Stimulated activated CD4-positive, alpha-beta T cell treated with anti-CD3 and anti-CD28 coated beads, Interleukin-15, amount 100 ng/mL, for 24 hours (primary cell): ENCODE measurements at regions not wholly inside any gene's neighbourhood (a gene's known extent, or its start where the extent isn't known, plus 50 kb on each side); places are given as distances from the start of the nearest gene placed in this dataset.
"Not testable (repeated sequence)": the region's sequence is repeated elsewhere in the genome, so short reads cannot be mapped to it uniquely, and the experiment has no call there.

Source experiments
- DNase-seq: peaks from one replicate; pipeline ENCODE4 v3.0.0-alpha.2; 2020

DNA sequence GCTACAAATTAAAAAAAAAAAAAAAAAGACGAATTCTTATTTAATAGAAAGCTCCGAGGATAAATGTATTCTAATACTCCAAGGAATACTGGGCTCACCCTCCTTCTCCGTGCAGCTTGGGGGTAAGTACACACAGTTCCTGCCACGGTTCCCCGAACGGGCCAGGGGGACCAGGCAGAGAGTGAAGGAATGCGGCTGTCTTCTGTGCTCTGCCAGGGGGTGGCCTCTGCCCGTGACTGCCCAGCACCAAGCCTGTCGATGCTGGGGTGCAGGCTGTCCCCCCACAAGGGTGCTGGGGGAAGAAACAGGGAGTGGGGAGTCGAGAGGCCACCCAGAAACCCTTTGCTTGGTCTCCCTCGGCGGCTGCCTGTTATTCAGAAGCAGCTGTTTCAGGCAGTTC lies 410.1 kb upstream of the IRX1 start:
- DNase-seq = no peak

DNA sequence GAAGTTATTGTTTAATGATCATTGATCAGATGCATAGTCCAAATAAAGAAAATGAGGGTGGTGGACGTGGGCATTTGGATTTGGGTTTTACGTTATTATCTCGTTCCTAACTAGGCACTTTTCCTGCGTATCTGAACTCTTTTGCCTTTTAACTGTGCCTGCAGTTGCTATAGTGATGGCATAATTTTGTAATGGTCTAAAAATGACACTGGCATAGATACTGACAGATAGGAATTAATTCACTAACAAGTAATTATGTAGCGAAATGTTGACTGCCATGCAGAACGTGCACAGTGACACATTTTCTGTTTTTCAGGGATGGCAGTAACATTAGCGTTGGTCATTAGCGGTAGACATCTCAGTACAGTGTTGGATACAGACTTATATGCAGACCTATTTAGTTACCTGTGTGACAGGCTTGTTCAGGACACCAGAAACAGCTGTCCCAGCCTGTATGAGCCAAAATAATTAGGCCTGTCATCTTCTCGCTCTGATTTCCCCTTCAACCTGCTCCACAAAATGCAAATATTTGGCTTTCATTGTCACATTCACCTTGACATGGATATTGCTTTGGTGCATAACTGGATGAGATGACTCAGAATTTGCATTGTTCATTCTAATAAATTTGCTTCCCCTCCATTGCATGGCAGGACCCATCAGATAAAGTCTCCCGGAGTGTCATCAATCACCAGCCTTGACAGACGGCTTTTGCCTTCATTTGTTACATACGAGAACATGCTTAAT lies 413.3 kb upstream of the IRX1 start:
- DNase-seq = no peak

DNA sequence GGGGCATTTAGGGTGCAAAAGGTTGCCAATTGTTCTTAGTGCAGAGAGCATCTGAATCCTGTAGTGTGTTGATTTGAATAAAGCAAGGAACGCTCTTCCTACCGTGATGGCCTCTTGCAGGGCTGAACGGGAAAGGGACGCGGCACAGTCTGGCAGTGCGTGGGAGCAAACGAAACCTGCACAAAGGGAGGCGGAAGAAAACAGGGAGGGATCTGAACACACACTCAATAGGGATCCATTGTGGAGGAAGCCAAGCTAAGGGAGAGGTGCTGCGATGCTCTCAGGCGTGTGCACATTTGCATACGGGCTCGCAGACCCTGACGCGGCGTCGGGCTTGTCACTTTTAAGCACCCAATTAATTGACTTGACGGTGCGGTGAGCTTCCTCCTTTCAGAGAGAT lies 414.0 kb upstream of the IRX1 start:
- DNase-seq = no peak

DNA sequence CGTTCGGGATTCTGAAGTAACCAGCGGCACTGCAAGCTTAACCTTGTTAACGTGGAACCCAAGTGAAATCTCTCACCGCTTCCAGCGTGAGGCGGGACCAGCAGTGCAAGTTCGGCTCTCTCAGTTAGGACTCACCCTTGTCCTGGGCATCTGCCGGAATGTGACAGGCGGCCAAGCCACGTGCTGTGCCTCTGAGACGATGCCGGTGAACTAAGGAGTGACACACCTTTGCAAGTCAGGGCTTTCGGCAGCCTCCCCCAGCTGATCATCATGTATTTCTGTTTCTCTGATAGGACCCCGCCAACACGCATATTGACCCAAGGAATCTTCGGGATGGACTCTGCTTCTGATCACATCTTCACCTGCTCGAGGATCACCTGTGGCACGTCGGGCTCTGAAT lies 415.0 kb upstream of the IRX1 start:
- no peak for DNase-seq

DNA sequence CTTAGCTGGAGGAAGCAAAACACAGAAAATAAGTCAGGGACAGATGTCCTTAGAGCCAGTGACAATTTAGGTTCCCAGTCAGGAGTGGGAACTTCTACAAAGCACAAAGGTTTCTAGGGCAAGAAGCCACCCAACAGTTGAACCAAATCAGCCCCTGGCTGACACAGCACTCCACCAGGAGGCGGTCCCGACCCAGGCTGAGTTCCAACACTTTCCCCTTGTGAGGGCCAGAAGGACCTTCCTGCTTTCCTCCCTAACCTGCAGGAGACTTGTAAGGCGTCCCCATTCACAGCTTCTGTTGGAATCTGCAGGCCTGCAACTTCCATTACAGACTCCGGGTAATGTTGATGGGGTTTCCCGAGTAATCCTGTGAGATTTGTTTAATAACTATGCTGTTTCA lies 416.4 kb upstream of the IRX1 start:
- DNase-seq = no peak

DNA sequence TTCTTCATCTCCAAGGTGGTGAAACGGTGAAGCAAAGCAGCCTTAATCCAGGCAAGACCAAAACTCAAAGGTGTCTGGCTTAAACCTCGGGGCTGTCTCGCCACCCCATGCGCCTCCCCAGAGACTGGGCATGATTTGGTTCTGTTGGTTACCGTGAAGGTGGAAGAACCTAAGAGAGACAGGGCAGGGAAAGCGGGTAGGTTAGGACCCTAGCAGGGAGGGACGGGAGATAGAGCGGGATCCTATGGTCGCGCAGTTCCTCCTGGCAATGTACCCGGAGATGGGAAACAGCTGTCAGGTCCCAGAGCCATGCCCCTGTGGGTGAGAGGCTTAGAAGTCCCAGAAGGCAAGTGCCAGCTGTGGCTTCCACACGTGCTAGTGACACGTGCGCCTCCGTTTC lies 418.3 kb upstream of the IRX1 start:
- no peak for DNase-seq

DNA sequence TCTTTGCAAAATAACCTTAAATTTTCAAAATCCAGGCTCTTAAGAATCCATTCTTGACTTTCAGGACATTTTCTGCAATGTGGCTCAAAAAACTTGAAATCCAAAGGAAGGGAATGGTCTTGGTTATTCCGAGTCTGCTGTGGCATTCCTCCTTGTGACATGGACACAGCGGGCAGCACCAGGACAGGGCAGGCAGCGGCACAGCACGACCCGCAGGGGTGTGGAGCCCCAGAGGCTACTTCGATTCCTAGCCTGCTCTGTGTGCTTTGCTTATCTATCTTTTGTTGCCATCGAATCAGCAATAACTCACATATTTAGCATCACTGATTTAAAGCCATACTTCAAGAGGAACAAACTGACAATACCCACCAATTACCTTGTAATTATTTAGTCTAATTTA lies 420.2 kb upstream of the IRX1 start:
- DNase-seq = no peak

DNA sequence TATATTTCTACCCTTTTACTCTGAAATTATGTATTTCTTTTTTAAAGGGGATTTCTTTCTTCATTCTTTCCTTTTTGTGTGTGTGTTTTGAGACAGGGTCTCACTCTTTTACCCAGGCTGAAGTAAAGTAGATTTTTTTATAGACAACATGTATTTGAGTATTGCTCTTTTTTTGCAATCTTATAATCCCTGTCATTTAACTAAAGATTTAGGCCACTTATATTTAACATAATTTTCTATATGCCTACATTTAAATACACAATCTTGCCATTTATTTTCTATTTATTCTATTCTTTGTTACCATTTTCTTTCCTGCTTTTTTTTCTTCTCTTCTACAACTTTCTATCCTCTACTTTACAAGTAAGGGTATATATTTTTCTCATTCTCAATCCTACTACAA lies 416.0 kb upstream of the IRX2 start:
- DNase-seq = no peak

DNA sequence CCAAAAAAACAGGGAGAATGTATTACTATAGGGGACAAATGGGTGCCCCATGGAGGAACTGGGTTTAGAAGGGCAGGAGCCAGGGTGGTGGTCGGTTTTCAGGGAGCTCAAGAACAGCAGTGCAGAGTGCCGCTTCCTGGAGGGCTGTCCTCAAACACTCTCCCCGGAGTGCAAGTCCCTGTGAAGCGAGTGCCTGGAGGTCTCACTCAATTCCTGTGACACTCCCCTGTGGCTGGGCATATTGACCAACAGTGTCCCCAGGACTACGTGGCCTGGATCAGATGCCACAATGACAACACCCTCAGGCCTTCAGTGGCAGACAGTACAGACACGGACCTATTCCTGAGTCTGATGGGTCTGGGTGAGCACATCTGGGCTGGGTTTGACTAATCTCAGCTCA lies 412.1 kb upstream of the IRX2 start:
- DNase-seq = no peak

DNA sequence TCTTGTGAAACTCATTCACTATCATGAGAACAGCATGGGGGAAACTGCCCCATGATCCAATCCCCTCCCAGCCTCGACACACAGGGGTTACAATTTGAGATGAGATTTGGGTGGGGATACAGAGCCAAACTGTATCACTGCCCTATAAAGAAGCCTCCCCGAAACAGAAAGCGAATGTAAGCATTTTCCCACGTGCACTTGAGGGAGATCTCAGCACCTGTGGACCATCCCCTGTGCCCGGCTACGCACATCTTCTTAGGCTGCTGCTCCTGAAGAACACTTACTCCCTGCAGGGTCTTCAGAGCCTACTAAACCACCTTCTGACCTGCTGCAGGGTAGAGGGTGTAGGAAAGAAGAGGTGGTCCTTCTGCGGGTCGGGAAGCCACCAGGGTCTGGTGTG lies 410.2 kb upstream of the IRX2 start:
- DNase-seq = no peak

DNA sequence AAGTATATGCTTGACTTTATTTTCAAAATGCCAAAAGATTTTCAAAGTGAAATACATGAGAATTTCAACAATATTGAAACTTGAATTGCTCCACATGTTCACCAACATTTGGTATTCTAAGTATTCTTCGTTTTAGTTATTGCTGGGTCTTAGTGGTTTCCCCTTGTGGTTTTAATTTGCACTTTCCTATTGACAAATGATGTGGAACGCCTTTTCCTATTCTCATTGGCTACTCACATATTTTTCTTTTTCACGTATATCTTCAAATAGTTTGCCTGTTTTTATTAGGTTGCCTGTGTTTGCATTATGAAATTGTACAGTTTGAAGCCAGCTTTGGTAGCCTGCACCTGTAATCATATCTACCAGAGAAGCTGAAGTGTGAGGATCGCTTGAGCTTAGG lies 405.7 kb upstream of the IRX2 start:
- no peak for DNase-seq

DNA sequence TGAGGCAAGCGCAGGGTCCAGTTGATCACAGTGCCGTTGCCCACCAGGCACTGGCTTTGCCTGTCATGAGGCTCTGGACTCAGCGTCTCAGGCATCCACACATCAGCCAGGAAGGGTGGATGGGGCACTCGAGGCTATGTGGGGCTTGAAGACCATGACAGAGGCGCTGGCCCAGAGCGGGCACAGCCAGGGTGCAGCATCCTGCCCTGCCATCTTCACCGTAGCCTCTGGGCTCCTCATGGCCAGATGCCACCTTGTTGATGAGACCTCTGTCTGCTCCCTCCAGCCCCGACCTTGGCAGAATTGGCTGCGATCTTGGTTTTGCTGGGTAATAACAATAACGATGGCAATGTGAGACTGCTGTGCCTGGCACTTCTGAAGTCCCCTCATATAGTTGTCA lies 404.2 kb upstream of the IRX2 start:
- no peak for DNase-seq

DNA sequence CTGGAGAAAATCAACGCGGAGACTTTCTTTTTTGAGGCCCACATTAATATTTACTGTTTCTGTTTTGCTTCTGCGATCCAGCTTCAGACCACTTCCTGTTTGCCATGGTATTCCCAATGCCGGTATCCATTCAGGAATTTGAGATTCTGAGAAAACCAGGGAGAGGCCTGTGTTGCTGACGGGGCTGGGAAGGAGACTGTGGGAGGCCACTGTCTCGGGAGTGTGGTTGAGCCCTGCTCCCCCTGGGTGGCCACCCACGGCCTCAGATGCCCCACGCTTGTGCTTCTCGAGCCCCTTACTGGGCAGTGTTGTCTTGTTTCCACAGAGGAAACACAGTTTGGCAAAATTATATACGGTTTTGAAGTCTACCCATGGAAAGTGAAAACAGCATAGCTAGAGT lies 403.6 kb upstream of the IRX2 start:
- DNase-seq = no peak

DNA sequence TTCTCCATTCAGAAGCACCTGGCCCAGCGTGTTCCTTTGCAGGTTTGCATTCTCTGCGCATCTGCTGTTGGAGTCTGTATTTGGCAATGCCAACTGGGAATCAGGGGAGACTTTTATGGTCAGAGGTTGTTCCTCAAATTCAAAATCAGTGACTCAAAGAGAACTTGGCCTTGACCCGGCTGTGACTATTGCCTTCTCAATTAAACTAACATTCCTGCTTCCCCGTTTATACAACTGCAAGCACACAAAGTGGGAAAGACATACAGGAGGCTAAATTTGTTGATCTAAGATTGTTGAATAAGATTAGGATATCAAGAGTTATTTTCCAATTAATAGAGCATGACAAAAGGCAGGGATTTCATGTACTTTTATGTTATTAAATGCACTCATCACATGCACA lies 402.4 kb upstream of the IRX2 start:
- no peak for DNase-seq

DNA sequence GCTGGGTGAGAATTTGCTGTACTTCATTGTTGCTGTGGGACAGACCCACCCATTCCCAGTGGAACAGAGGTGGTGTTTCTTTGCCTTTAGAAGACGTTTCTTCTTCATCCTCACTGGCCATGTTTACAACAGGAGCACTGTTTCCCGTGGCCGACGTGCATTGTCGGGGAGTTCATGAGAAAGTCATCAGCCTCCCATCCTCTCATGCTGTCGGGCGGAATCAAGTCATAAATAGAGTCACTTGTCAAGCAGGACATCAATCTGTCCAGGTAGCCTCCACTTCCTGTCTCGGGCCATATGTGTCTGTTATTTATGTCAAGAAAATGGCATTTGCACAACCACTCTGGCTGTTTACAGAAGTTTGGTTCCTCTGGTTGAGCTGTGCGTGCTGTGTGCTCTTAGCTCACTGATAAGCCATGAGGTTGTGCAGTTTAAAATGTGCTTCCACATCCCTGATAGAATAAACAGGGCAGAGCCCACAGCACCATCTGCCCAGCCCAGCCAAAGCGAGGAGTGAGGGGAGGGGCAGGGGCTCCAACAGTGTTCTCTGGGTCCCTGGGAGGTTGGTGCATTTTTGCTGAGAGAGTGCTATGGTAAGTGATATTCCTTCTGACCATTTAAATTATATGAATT lies 401.9 kb upstream of the IRX2 start:
- no peak for DNase-seq

DNA sequence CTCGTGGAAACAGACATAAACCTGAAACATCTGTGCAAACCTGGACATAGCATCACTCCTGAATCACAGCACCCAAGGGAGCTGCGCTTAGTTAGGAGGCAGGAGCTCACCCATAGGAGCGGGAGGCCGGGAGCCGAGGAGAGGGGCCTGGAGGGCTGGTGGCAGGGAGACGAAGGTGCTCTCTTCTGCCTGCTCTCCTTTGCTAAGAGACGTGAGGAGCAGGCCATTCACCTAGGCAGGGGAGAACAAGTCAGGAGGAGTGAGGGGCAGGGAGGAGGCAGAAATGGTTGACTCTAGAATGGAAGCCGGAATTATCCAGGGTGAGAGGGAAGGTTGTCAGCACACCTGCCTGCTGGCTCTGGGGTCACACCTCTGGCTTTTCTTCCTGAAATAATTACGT lies 398.4 kb upstream of the IRX2 start:
- DNase-seq = no peak

DNA sequence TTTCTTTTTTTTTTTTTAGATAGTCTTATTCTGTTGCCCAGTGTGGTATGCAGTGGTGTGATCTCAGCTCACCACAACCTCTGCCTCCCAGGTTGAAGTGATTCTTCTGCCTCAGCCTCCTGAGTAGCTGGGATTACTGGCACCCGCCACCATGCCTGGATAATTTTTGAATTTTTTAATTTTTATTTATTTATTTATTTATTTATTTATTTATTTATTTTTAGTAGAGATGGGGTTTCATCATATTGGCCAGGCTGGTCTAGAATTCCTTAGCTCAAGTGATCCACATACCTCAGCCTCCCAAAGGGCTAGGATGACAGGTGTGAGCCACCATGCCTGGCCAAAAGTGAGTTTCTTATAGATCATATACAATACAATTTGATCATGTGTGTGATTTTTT lies 395.9 kb upstream of the IRX2 start:
- not testable (repeated sequence) for DNase-seq

DNA sequence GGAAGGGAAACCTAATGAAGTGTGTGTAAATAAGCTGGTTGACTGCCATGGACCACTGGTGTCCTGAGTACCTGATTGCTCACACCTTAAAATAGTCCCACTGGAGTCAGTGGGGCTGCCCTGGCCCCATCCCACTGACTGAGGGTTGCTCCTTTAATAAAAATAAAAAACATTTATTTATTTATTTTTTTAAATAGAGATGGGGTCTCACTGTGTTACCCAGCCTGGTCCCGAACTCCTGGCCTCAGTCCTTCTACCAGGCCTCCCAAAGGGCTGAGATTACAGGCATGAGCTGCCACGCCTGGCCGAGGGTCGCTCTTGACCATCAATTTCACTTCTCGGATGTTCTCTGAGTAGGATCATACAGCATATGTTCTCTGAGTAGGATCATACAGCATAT lies 394.2 kb upstream of the IRX2 start:
- DNase-seq = no peak

DNA sequence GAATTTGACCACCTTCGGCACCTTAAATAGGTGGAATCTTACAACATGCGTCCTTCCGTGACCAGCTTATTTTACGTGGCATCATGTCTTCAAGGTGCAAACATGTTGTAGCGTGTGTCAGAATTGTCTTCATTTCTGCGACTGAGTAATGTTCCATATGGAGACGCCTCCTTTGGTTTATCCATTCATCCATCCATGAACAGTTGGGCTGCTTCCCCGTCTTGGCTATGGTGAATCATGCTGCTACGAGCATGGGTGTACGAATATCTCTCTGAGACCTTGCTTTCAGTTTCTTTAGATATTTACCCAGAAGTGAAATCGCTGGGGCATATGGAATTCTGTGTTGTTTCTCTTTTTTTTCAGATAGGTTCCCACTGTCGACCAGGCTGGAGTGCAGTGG lies 391.9 kb upstream of the IRX2 start:
- DNase-seq = no peak

DNA sequence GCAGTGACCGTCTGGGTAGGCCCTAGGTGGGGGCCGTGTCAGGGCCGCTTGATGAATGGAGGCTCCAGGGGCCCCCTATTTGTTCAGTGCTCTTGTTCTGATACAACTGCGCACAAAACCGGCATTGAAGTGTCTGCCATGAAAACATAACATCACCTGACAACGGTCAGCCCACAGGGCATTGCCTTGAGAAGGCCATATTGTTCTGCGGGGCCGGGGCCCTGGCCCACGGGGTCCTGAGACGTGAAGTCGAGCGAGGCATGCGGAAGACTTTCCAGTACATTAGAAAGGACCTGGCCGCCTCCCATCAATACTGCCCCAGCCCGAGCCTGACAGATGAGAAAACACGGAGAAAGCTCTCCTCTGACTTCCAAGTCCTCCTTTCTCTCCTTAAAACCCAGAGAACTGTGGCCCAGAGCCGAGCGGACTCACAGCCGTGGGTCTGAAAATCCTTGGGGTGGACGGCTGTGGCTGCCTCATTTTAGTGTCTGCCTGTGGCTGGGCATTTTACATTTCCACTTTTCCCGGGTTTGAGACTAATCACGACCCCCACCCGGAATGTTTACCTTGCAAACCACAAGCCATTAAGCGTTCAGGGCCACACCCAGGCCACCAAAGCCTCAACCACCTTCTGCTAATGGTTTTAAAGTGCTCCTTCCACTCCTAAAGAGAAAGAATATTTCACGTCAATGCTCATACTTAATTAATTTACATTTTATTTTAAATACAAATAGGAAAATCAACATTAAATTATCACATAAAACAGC lies 391.0 kb upstream of the IRX2 start:
- DNase-seq = no peak

DNA sequence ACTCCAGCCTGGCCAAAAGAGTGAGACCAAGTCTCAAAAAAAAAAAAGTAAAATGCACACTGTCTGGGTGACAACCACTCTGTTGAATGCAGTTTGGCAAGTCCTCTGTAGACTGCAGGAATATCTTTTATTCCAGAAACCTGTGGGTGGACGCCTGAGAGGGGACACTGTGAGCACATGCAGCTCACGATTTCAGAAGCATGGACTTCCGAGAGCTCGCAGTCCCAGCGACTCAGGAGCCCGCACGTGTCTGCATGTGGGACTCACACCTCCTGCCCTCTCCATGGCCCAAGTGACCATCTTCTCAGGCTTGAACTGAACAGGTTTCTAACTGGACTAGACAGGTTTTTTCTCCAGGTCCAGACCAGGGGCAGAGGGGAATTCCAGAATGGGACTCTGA lies 388.6 kb upstream of the IRX2 start:
- no peak for DNase-seq

DNA sequence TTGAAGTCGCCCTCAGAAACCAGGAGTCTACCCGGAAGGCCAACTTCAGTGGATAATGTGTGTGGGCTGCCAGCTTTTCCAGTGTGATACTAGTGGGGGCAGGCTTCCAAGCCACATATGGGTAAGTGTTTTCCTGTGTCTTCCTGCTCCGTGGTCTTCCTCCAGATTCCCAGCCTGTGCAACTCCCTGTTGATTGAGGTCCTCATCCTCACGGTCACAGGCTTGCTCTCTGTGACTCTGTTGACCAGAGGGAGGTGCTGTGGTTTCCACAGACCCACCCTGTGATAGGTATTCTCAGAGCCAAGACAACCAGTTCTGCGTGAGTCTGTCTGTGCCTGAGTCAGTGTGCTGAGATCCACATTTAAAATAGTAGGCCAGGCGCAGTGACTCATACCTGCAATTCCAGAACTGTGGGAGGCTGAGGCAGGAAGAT lies 388.0 kb upstream of the IRX2 start:
- no peak for DNase-seq

DNA sequence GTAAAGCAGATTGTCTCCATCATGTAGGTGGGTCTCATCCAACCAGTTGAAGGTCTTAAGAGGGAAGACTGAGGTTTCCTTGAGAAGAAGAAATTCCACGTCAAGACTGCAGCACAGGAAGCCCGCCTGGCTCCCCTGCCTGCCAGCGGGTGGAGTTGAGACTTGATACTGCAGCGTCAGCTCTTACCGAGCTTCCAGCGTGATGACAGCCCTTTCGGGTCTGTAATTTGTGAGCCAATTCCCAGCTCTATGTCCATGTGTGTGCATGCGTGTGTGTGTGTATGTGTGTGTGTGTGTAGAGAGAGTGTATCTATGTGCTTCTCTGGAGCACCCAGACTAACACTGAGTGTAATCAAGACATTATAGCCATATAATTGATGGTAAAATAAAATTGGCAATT lies 379.7 kb upstream of the IRX2 start:
- no peak for DNase-seq

DNA sequence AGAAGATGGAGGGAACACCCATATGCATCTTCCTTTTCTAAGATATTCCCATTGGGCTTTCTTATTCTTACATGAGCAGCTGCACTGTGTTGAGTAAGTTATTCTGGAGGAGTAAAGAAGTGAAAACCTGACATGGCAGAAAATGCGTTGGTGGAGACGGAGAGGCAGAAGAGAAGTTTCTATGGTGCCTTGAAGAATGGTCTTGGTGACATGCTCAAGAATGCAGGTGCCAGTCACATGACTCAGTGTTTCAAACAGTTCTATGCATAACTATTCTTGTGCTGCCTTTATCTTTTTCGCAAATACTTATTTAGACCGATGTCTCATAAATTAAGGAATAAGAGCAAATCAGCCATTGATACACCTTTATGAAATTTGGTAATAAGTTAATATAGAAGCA lies 377.8 kb upstream of the IRX2 start:
- DNase-seq = no peak
